ENCODE measurements at regions not wholly inside any gene's neighbourhood (a gene's known extent, or its start where the extent isn't known, plus 50 kb on each side); places are given as distances from the start of the nearest gene placed in this dataset.
"Not testable (repeated sequence)": the region's sequence is repeated elsewhere in the genome, so short reads cannot be mapped to it uniquely, and the experiment has no call there.

DNA sequence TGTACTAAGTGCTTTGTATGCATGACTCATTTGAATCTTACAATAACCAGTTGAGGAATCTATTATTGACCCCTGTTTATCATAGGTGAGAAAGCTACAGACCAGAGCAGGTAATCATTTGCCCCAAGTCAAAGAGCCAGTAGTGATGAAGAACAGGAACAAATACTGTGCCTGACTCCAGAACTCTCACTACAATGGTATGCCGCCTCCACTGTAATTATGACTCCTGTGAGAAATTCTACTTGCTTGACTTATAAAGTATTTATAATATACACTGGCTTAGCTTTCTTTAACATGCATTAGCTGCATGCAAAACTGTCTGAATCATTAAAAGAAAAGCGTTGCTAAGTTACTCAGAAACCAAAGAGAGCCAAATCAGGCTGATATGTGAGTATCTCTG lies 92.6 kb downstream of the ZNF281 start:
- DNase-seq (ENCODE audit: low read depth) = no peak

DNA sequence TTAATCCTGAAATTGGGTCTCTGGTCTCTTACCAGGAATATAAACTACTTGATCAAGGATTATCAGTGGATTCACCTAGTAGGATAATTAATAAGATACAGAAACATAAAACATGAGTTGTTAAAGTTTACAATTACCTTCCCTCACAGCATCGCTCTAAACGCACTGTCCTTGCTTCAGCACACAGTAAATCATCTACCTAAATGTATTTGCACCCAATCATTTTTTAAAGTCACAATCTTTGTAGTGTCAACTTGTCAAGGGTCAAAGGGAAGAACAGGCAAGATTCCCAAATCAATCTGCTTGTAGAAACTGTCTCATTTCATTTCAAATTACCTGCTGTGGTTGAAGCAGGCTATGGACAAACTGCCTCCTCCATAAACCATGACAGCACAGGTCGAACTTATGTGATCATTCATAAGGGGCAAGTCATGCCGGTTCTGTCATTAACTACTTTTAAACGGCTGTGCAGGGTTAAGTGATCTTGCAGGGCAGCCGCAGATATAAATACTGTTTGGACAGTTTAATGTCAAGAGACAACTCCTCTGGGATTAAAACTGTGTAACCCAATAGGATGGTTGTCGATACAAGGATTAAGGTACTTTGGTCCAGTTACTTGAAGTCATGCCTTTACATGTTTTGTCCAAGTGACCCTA lies 93.6 kb downstream of the ZNF281 start:
- no peak for DNase-seq (ENCODE audit: low read depth)

DNA sequence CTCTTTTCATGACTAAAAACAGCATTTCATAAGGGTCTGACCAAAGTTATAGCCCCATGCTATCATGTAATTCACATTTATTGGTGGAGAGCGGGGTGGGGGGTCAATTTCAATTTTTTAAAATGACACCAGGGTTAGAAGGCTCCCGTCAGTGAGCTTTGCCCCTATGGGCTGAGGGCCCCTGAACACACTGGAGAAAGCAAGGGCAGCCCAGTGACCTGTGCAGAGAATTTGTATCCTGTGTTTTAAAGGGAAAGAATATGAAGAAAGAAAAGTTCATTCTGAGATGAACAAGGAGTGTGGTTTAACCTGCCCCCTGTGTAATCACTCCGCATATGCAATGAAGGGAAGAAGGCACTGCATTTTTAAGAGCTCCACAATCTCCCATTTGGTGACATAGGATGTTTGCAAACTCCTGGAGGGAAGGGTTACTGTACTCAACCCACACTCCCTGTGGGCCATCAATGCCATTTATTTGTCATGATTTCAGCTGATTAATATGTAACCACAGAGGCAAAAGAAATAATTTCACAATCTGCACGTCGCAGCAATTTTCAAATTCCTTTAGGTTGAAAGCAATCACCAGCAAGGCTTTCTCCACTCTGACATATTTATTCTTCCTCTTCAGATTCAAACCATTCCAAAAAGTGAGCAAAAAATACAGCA lies 95.6 kb downstream of the ZNF281 start:
- DNase-seq (ENCODE audit: low read depth) = no peak

DNA sequence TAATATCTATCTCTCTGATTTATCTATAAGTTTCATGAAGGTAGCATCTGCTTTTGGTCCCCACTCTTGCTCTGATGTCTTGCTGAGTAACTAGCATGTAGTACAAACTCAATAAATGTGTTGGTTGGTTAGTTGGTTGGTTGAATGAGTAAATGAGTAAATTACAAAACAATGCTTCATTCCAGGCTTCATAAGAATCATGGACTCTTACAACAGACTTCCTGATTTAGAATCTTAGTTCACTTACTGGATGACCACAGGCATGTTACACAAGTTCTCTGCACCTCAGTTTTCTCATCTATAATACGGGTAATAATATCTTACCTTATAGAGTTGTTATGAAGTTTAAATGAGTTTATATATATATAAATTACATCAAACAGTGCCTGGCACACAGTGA lies 98.6 kb downstream of the ZNF281 start:
- DNase-seq (ENCODE audit: low read depth) = no peak

DNA sequence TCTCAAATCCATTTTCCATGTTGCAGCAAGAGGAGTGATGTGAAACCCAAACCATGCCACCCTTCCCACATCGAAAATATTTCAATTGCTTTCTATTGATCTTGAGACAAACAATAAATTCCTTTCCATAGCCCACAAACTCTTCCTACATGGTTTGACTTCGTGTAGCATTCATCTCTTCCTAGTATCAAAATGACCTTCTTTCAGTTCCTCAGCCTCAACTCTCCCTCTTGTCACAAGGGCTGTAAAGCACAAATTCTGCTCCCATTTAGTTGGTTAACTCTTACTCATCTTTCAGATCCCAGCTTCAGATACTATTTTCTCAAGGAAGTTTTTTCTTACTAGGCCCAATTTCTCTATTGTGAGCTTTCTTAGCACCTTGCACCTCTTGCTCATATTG lies 99.0 kb downstream of the ZNF281 start:
- DNase-seq (ENCODE audit: low read depth) = no peak

DNA sequence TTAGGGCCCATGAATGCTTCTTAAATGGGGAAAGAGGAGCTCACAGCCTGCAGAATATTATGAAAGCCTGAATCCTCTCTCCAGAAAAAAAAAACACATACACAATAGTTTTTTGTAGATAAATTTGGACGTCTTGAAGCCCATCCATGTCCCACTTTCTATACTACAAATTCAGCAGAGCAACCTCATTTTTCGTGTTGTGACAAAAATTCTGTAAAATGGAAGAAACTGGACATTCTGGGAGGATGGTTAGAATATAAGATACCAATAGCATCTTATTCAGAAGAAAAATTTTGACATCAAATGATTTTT lies 102.1 kb downstream of the ZNF281 start:
- DNase-seq (ENCODE audit: low read depth) = no peak

DNA sequence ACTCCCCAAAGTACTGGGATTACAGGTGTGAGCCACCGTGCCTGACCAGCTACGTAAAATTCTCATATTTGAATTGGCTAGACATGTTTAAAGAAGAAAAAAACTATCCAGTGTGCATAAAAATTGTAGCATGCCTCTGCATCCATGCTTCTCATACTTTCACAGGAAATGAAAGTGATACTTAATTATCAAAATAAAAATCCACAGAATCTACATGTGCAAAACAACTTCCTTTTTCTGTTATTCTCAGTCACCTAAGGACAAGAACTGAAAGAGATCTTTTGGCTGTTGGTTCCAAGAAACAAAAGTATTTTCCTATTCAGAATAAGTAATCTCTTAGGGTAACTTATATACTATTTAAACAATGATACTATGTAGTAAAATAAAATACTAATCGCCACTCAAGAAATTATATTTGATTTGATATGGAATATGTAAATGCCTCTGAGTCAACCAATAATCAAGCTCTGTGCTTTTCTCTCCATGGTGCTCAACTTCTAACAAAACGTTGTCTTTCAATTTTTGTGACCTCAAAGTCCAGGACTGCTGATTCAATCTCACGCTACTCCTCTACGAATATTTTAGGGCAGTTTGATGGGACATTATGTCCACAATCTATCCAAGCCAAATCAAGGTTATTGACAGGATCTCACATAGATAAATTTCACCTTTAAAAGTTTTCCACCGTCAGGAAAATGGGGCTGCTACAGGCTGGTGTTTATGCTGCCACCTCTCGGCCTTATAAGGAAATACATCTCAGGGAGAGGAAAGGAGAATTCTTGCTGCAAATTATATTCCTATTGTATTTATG lies 102.7 kb downstream of the ZNF281 start:
- no peak for DNase-seq (ENCODE audit: low read depth)

DNA sequence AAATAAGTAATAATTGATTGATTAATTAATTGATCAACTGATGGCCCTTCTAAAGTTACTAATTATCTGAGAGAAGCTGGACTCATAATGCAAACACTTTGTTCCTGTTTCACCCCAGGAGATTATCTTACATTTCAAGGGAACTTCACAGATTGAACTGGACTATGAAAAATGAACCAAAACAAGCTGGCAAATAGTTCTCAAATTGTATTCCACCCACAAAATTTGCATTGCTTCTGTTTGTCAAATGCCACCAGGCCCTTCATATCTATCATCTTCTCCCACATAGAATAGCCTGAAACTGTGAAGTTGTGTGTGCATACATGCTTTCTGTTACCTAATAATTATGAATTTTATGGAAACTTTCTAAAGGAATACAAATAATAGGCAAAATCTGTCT lies 104.0 kb downstream of the ZNF281 start:
- DNase-seq (ENCODE audit: low read depth) = no peak

DNA sequence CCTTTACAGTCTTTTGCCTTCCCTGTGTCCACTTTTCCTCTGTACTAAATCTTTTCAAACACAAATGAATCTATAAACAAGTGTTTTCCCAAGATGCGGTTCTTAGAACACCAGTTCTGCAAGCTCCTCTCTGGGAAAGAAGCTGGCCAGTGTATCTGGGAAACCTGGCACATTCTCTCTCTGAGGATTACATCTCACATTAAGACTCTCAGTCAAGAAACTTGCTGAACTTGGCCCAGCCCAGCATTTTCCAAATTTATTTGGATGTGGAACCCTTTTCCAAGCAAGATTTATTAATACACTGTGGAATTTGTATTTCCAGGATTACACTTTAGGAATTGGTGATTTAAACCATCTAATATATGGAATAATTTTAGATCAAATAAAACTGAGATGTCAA lies 105.7 kb downstream of the ZNF281 start:
- DNase-seq (ENCODE audit: low read depth) = no peak

DNA sequence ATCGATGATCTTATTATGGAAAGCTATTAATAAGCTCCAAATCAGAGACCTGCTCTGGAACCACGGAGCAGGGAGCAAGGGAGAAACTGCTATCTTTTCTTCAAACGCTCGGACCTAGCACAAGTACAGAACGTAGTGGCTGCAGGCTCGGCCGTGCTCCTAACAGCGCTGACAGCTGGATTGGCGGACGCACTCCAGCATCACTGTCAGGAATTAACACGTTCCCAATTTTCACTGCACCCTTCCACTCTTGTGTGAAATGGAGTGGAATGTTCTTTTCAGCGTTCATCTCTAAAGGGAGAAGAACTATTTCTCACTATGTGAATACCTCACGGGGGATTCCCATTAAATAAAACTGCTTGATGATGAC lies 106.9 kb downstream of the ZNF281 start:
- no peak for DNase-seq (ENCODE audit: low read depth)

DNA sequence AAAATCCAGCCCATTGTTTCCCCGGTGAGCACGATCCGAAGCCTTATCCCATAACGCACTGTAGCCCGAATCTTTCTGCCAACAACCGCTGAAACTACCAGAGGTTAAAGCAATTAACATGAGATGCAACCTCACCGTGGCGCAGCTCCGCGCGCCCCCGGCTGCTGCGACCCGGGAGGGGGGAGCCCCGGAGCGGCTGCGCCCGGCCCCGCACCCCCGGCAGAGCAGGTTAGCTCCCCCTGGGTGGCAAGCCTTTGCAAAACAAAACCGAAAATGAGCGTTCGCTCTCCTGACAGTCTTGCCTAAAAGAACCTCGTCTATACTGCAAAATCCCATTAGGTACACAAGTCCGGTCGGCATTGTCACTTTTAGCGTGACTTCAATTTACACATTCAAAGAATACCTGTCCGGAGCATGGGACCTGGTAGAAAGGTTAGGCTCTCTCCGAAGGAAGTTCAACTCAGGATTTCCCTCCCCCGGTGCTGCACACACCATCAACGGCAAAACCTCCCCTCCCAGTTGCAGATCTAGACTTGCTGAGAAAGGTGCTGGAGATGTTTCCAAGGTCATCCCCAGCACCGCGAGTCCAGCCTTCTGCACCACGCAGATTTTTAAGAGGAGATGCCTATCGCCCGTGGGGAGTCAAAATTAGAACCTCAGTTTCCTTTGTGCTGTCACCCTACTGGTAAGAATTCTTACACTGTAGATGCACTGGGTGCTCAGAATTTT lies 107.5 kb downstream of the ZNF281 start:
- DNase-seq (ENCODE audit: low read depth) = no peak

DNA sequence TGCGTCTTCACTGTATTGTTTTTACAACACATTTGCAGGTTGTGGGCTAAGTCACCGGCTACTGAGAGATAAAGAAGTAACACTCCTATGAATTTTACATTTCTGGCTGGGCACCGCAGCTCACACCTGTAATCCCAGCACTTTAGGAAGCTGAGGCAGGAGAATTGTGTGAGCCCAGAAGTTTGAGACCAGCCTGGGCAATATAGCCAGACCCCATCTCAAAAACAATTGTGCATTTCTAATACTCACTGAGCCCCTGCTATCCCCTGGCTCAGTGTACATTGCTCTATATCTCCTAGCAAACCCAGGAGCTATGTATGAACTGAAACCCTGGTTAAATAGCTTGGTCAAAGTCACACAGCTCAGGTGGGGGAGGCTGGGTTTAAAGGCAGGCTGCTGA lies 108.7 kb downstream of the ZNF281 start:
- no peak for DNase-seq (ENCODE audit: low read depth)

DNA sequence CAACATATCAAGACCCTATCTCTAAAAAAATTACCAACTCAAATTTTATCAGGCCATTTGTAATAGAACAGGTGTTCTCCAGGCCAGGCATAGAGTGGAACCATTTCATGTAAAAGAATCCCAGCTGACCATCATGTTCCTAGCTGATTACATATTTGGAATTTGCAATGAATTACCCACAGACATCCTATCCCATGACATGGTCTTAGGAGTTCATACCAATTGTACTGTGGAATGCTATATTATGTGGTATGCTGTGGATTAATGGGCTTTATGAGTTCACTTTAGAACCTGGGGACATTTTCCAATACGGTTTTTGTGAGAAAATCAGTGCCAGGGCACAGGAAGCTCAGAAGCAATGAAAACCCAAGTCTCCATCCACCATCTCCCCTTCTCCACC lies 110.3 kb downstream of the ZNF281 start:
- no peak for DNase-seq (ENCODE audit: low read depth)

DNA sequence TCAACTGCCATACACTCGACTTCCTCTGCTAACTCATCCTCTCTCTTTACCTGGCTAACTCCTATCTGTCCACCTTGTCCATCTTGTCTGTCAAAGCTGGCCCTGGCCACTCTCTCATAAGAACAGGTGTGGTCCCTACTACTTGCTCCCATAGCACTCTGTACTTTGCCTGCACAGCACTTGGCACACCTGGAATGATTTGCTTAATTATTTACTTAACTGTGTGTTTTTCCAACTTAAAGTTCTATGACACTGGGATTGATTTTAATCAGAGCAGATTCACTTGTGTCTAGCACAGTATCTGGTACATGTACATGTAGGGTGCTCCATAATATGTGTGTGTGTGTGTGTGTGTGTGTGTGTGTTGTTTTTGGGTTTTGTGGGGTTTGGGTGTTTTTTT lies 111.6 kb downstream of the ZNF281 start:
- DNase-seq (ENCODE audit: low read depth) = no peak

DNA sequence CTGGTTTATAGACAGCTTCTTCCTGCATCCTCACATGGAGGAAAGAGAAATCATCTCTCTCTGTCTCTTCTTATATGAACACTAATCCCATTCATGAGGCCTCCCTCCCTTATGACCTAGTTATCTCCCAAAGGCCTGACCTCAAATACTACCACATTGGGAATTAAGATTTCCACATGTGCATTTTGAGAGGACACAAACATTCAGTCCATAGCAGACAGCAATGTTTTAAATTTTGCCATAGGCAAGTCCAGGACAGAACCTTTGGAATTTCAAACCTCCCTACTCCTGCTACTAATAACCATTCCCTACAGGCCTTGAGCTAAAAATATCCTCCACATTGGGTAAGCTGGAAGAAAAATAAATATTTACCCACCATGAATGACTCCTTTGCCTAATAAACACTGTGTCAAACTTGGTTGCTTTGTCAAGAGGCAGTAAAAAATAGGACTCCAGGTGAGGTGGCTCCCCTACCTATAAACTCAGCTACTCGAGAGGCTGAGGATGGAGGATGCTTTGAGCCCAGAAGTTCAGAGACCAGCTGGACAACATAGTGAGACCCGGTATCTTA lies 113.7 kb downstream of the ZNF281 start:
- DNase-seq (ENCODE audit: low read depth) = no peak

DNA sequence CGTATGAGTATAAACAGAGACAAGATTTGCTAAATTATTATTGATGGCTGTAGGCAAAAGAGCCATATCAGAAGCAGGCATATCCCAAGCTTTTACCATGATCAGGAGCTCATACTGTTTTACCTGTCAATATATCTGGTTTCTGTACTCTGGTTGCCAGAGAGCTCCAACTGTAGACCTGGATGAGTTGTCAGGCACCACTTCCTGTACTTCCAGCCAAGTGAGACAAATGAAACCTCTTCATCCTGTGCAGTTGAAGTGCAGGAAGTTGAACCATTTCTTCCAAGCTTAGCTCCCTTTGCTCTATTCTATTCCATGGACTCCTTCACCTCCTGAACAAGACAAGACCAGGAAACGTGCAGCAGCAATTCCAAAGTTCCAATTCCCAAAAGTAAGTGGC lies 115.6 kb downstream of the ZNF281 start:
- DNase-seq (ENCODE audit: low read depth) = no peak

DNA sequence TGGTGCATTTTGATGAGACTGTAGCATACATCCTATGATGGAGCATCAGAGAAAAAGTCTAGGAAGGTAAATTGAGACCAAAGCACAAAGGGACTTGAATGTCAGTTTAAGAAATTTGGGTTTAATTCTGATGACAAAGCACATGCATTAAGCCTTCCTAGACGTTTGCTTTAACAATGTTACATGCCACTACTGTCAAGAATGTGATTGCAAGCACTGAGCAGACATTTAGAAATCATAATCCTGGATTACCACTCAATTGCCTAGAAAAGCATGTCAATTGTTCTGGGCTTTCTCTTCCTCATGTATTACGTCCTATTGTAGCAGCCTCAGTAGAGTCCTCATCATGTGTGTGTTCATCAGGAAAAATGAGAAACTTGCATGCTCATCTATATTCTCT lies 117.1 kb downstream of the ZNF281 start:
- DNase-seq (ENCODE audit: low read depth) = no peak

DNA sequence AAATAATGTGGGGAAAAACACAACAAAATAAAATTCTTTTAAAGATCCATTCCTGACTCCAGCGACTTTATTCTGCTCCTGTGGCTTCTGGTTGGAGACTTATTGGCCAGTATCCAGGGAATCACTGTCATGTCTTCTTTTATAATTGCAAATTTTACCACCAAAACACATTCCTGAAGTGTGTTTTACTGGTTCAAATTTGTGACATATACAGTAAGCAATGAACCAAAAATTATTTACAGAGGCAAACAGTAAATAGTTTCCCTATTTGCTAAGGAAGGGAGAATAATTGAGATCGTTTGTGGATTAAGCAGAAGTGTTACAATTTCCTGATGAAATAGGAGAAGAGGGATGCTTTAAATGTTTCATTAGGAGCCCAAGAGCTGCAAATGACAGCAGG lies 118.7 kb downstream of the ZNF281 start:
- DNase-seq (ENCODE audit: low read depth) = no peak

DNA sequence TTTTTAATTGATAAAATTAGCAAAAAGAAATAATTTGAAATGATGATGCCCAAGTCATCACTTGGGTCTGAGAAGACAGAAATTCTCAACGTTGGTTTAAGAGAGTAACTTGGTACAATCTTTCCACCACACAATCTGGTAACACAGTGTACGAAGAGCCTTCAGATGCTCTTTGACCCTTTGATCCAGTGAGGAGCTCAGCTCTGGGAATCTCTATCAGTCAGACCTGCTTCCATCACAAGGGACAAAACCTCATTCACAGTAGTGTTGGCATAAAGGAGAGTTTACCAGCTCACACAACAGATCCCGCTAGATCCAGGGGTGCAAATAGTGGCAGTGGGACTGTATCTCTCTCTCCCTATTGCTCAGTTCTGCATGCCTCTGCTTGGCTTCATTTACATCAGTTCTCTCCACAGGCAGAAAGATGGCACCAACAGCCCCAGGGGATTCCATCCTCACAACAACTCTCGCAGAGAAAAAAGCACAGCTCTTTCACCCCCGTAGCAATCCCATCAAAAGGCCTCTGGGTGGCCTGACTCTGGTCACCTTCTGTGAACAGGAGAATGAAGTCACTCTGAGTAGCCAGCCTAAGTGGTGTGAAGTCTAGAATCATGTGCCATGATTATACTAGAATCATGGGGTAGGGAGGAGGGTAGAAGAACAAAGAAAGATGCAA lies 119.7 kb downstream of the ZNF281 start:
- DNase-seq (ENCODE audit: low read depth) = no peak

DNA sequence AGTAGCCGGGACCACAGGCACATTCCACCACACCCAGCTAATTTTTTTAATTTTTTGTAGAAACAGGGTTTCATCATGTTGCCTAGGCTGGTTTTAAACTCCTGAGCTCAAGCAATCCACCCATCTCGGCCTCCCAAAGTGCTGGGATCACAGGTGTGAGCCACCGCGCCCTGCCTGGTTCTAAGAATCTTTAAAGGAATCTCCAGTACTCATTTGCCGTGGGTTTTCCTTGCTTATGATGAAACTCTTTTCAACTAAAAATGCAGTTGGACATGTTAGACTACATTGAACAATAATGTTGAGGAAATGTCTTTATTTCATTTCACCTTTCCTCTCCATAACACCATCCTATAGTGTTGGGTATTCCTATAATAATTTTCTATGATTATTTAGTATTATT lies 121.6 kb downstream of the ZNF281 start:
- no peak for DNase-seq (ENCODE audit: low read depth)

DNA sequence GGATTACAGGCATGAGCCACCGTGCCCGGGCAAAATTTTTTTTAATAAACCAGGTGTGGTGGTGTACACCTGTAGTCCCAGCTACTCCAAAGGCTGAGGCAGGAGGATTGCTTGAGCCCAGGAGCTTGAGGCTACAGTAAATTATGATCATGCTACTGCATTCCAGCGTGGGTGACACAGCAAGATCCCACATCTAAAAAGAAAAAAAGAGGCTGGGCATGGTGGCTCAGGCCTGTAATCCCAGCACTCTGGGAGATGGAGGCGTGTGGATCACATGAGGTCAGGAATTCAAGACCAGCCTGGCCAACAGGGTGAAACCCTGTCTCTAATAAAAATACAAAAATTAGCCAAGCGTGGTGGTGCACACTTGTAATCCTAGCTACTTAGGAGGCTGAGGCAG lies 125.6 kb downstream of the ZNF281 start:
- DNase-seq (ENCODE audit: low read depth) = not testable (repeated sequence)
